ENCODE measurements at regions not wholly inside any gene's neighbourhood (a gene's known extent, or its start where the extent isn't known, plus 50 kb on each side); places are given as distances from the start of the nearest gene placed in this dataset.
A peak's percentile ranks its signal among the peaks of the same experiment; 100 is the strongest.

DNA sequence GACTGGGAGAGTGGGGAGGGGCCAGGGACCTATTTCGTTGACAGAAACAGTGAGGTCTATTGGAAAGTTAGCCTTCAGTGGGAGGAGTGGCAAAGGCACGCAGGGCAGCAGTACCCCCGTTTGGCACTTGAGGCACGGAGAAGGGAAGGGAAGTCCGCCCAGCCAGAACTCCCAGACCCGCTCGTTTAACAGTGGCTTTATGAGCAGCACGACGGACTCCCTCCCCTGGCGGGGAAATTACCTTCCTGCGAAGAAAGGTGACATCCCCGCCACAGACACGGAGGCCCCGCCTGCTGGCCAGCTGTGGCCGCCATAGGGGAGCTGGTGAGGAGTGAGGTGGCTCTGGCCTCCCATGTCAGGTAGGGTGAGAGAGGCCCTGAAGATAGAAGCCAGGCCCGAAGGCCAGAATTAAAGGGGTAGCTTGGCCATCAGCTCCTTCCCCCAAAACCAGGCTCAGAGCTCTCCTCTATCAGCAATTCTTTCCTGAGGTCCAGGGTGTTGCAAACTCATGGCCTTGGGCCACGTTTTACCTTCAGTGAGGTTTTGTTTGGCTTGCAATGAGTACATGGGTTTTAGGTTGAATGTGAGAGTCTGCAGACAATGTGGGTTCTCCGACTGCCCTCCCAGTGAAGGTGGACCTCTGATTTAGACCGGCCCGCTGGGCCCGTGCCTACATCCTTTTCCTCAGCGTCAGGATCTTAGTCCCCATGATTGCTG, 123.7 kb downstream of the MRPL14 start:
- no peaks in the 10 kb centered on the region; the same call in 1 of the 2 replicates for H3K79me2 ChIP-seq (ENCODE audit: control insufficient read depth, insufficient read depth, low read length)
- in situ Hi-C loops (cut with MboI) = loop anchor here (5.0 kb wide), 1 partner anchor 231 kb away; the partner anchor contains the start of gene VEGFA
- WGBS (ENCODE audit: insufficient coverage, insufficient replicate concordance, low lambda C conversion rate, missing lambda C conversion rate) = 32% methylated on average over 22 of the region's 22 CpGs
- peak; percentile 26 for ATAC-seq
- H3K27me3 ChIP-seq (replicated peaks in 1 of 2; ENCODE audit: control insufficient read depth in 2 of 2, insufficient read depth in 2 of 2, low read length in 1 of 2) = peaks cover 0 to 4% of the 10 kb centered on the region in 2 experiments; a peak in 2 of 4 replicates
- peak overlapping the region; percentile 65; the same call in 1 of the 2 replicates for H2AFZ ChIP-seq (ENCODE audit: control insufficient read depth, low read depth, low read length)
- no peak for FAIRE-seq
- no peak overlapping the region for H3K9ac ChIP-seq (ENCODE audit: control insufficient read depth, insufficient read depth, low read length)
- BruUV-seq (replicated peaks) = TSS peak; percentile 10
- H3K4me3 ChIP-seq = peak overlapping the region; percentile 49
- H4K20me1 ChIP-seq (ENCODE audit: control insufficient read depth, insufficient read depth) = no peaks in the 10 kb centered on the region
- H3K9me3 ChIP-seq (replicated peaks; ENCODE audit: control insufficient read depth, insufficient read depth, low read length) = no peaks in the 10 kb centered on the region
- ChIA-PET POLR2A (interaction anchor here (0.5 to 7.1 kb wide), 11 partner anchors 9 to 396 kb away, joined by 3 to 74 read pairs (median 5); partner anchors contain the start of gene VEGFA), CTCF (interaction anchor here (0.7 to 7.3 kb wide), 15 partner anchors 12 to 340 kb away, joined by 3 to 70 read pairs (median 4); partner anchors contain the start of gene VEGFA), RAD21 (ENCODE audit: unreplicated experiment) (interaction anchor here (0.7 to 8.3 kb wide), 9 partner anchors 8 to 279 kb away, joined by 3 to 138 read pairs (median 4); partner anchors contain the start of gene VEGFA), SMC1A (ENCODE audit: uncharacterized antibody, unreplicated experiment) (interaction anchor here (0.7 to 6.5 kb wide), 11 partner anchors 10 to 278 kb away, joined by 3 to 33 read pairs (median 4); partner anchors contain the start of gene VEGFA)
- H3K36me3 ChIP-seq (ENCODE audit: control insufficient read depth in 2 of 2, insufficient read depth in 2 of 2, low read length in 1 of 2) = no peaks in the 10 kb centered on the region
- peaks cover 20% of the 10 kb centered on the region for H3K4me1 ChIP-seq (ENCODE audit: control insufficient read depth, insufficient read depth, low read length)
- H3K4me2 ChIP-seq (ENCODE audit: control insufficient read depth, insufficient read depth) = peak overlapping the region; percentile 83
- no peak overlapping the region; the same call in 1 of the 2 replicates for H3K27ac ChIP-seq (ENCODE audit: control insufficient read depth, insufficient read depth)
- DNase-seq (ENCODE audit: low read depth, low spot score) = no peak
- intact Hi-C loops (cut with micrococcal nuclease; ENCODE audit: unreplicated experiment) = loop anchor here (2.0 to 5.0 kb wide), 4 partner anchors 146 to 336 kb away; no protein-coding TSS in a partner anchor
- no peak for TF ChIP-seq NFXL1 (IDR thresholded peaks at IDR 0.05; ENCODE audit: borderline replicate concordance)
- TF ChIP-seq HCFC1 (IDR thresholded peaks at IDR 0.05; ENCODE audit: low read length) = no peak
- TF ChIP-seq CBX3 (IDR thresholded peaks at IDR 0.05; ENCODE audit: borderline replicate concordance, low read depth) = no peak
- TF ChIP-seq BHLHE40 (IDR thresholded peaks at IDR 0.05; ENCODE audit: borderline replicate concordance in 1 of 2, low read depth in 2 of 2, low read length in 1 of 2) = peak in 1 of 2 experiments; percentile 28; a peak in 1 of 4 replicates
- TF ChIP-seq, protein P1, sequence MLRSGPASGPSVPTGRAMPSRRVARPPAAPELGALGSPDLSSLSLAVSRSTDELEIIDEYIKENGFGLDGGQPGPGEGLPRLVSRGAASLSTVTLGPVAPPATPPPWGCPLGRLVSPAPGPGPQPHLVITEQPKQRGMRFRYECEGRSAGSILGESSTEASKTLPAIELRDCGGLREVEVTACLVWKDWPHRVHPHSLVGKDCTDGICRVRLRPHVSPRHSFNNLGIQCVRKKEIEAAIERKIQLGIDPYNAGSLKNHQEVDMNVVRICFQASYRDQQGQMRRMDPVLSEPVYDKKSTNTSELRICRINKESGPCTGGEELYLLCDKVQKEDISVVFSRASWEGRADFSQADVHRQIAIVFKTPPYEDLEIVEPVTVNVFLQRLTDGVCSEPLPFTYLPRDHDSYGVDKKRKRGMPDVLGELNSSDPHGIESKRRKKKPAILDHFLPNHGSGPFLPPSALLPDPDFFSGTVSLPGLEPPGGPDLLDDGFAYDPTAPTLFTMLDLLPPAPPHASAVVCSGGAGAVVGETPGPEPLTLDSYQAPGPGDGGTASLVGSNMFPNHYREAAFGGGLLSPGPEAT (IDR thresholded peaks at IDR 0.05; ENCODE audit: low read depth) = 0 out of 2 replicates have a peak, but pooled peaks have one; percentile 70
- no peak for TF ChIP-seq JUND (IDR thresholded peaks at IDR 0.05; ENCODE audit: low read depth, low read length)
- no peak for TF ChIP-seq TCF7 (IDR thresholded peaks at IDR 0.05; ENCODE audit: borderline replicate concordance)
- TF ChIP-seq POLR2A (IDR thresholded peaks at IDR 0.05; ENCODE audit: low read depth, low read length) = no peak
- no peak for TF ChIP-seq DPF2 (IDR thresholded peaks at IDR 0.05)
- no peak for TF ChIP-seq KLF5 (IDR thresholded peaks at IDR 0.05; ENCODE audit: partially characterized antibody)
- TF ChIP-seq, protein P2, sequence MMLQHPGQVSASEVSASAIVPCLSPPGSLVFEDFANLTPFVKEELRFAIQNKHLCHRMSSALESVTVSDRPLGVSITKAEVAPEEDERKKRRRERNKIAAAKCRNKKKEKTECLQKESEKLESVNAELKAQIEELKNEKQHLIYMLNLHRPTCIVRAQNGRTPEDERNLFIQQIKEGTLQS (IDR thresholded peaks at IDR 0.05; ENCODE audit: borderline replicate concordance, extremely low read depth, low read depth, low read length) = no peak
- TF ChIP-seq, protein P3, sequence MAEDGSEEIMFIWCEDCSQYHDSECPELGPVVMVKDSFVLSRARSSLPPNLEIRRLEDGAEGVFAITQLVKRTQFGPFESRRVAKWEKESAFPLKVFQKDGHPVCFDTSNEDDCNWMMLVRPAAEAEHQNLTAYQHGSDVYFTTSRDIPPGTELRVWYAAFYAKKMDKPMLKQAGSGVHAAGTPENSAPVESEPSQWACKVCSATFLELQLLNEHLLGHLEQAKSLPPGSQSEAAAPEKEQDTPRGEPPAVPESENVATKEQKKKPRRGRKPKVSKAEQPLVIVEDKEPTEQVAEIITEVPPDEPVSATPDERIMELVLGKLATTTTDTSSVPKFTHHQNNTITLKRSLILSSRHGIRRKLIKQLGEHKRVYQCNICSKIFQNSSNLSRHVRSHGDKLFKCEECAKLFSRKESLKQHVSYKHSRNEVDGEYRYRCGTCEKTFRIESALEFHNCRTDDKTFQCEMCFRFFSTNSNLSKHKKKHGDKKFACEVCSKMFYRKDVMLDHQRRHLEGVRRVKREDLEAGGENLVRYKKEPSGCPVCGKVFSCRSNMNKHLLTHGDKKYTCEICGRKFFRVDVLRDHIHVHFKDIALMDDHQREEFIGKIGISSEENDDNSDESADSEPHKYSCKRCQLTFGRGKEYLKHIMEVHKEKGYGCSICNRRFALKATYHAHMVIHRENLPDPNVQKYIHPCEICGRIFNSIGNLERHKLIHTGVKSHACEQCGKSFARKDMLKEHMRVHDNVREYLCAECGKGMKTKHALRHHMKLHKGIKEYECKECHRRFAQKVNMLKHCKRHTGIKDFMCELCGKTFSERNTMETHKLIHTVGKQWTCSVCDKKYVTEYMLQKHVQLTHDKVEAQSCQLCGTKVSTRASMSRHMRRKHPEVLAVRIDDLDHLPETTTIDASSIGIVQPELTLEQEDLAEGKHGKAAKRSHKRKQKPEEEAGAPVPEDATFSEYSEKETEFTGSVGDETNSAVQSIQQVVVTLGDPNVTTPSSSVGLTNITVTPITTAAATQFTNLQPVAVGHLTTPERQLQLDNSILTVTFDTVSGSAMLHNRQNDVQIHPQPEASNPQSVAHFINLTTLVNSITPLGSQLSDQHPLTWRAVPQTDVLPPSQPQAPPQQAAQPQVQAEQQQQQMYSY (CRISPR knock-in tag; IDR thresholded peaks at IDR 0.05) = no peak
- no peak for TF ChIP-seq YBX1 (IDR thresholded peaks at IDR 0.05)
- no peak for TF ChIP-seq NFIC (IDR thresholded peaks at IDR 0.05; ENCODE audit: low read depth, low read length)
- TF ChIP-seq MTA2 (IDR thresholded peaks at IDR 0.05; ENCODE audit: low read depth) = peak; percentile 54; the same call in 1 of the 2 replicates
- no peak for TF ChIP-seq LARP7 (IDR thresholded peaks at IDR 0.05)
- no peak for TF ChIP-seq RAD51 (IDR thresholded peaks at IDR 0.05)
- TF ChIP-seq POLR2AphosphoS5 (IDR thresholded peaks at IDR 0.05; ENCODE audit: low read length) = 0 out of 2 replicates have a peak, but pooled peaks have one; percentile 46
- TF ChIP-seq SMC3 (IDR thresholded peaks at IDR 0.05; ENCODE audit: borderline replicate concordance, low read length) = no peak
- TF ChIP-seq GABPA (IDR thresholded peaks at IDR 0.05; ENCODE audit: low read depth) = no peak
